Brain microvascular endothelial cell (primary cell): ENCODE measurements at regions not wholly inside any gene's neighbourhood (a gene's known extent, or its start where the extent isn't known, plus 50 kb on each side); places are given as distances from the start of the nearest gene placed in this dataset.

Source experiments
- DNase-seq: peaks from one replicate; pipeline ENCODE4 v3.0.0-alpha.2; 2020
- H3K27ac ChIP-seq: fragments of 250-450 bp; sonication (Bioruptor Pico); 2 replicates; pipeline ENCODE4 v1.5.1; 2020; ENCODE audit warnings: mild to moderate bottlenecking, moderate library complexity
- H3K27me3 ChIP-seq: fragments of 250-450 bp; sonication (Bioruptor Pico); replicated peaks from 2 replicates; pipeline ENCODE4 v1.5.1; 2020; ENCODE audit warnings: mild to moderate bottlenecking
- H3K36me3 ChIP-seq: fragments of 250-450 bp; sonication (Bioruptor Pico); replicated peaks from 2 replicates; pipeline ENCODE4 v1.5.1; 2020; ENCODE audit warnings: mild to moderate bottlenecking
- H3K4me3 ChIP-seq: 2 replicates; pipeline ENCODE4 v1.5.1; 2011; ENCODE audit warnings: low read depth, mild to moderate bottlenecking, control low read depth, low read length, moderate library complexity
- CTCF ChIP-seq: IDR thresholded peaks from 2 replicates; pipeline ENCODE4 v1.5.1; 2011; ENCODE audit warnings: low read depth, mild to moderate bottlenecking, moderate library complexity, low read length, control low read depth, inconsistent platforms; ENCODE audit errors: missing control alignments
- in situ Hi-C: cut with HindIII; loops from 2 replicates; pipeline ENCODE4 v1.10.0; 2017; ENCODE audit warnings: low sequenced_read_pairs, low pct_ligation_motif_present

- Histone ChIP-seq H3K36me3 (no peaks in the 10 kb centered on the region), H3K27ac (no peak overlapping the region), H3K27me3 (no peaks in the 10 kb centered on the region), H3K4me3 (no peak overlapping the region)
- in situ Hi-C loops, result no loop called here
- TF ChIP-seq CTCF, result no peak
- no peak for DNase-seq
These were observed 53.4 kb upstream of the GJB5 start for GRCh38 chr1:34701326-34702060.
